ENCODE measurements at regions not wholly inside any gene's neighbourhood (a gene's known extent, or its start where the extent isn't known, plus 50 kb on each side); places are given as distances from the start of the nearest gene placed in this dataset.

GRCh38 chrX:34299451-34299967 lies 167.4 kb upstream of the FAM47A start:
- no peaks in the 10 kb centered on the region for H3K9me3 Mint-ChIP-seq
- no peak for ATAC-seq (ENCODE audit: low read depth)
- DNase-seq = no peak
- no peaks in the 10 kb centered on the region for H3K27me3 Mint-ChIP-seq
- no peak for TF ChIP-seq CTCF (IDR thresholded peaks at IDR 0.05)
- intact Hi-C loops (cut with micrococcal nuclease) = no loop called here
- no peak overlapping the region for H3K4me3 Mint-ChIP-seq
- H3K27ac Mint-ChIP-seq = no peak overlapping the region
- no peaks in the 10 kb centered on the region for H3K36me3 Mint-ChIP-seq (ENCODE audit: low read depth)
- POLR2A ChIA-PET = no interaction called here
- CTCF ChIA-PET = no interaction called here
- H3K4me1 Mint-ChIP-seq = no peaks in the 10 kb centered on the region

GRCh38 chrX:34294665-34295064 lies 162.6 kb upstream of the FAM47A start:
- DNase-seq (no peak), ATAC-seq (ENCODE audit: low read depth) (no peak)
- no peaks in the 10 kb centered on the region for H3K36me3 Mint-ChIP-seq (ENCODE audit: low read depth)
- intact Hi-C loops (cut with micrococcal nuclease) = no loop called here
- CTCF ChIA-PET = no interaction called here
- no peak overlapping the region for H3K27ac Mint-ChIP-seq
- H3K27me3 Mint-ChIP-seq = no peaks in the 10 kb centered on the region
- POLR2A ChIA-PET = no interaction called here
- H3K4me3 Mint-ChIP-seq = no peak overlapping the region
- H3K4me1 Mint-ChIP-seq = no peaks in the 10 kb centered on the region
- H3K9me3 Mint-ChIP-seq = no peaks in the 10 kb centered on the region
- no peak for TF ChIP-seq CTCF (IDR thresholded peaks at IDR 0.05)

GRCh38 chrX:34288782-34289181 lies 156.7 kb upstream of the FAM47A start:
- Mint-ChIP-seq H3K4me3 (no peak overlapping the region), H3K9me3 (no peaks in the 10 kb centered on the region), H3K4me1 (no peaks in the 10 kb centered on the region), H3K27ac (no peak overlapping the region), H3K27me3 (no peaks in the 10 kb centered on the region), H3K36me3 (ENCODE audit: low read depth) (no peaks in the 10 kb centered on the region)
- no peak for DNase-seq
- POLR2A ChIA-PET = no interaction called here
- CTCF ChIA-PET = no interaction called here
- no peak for TF ChIP-seq CTCF (IDR thresholded peaks at IDR 0.05)
- intact Hi-C loops (cut with micrococcal nuclease) = no loop called here
- ATAC-seq (ENCODE audit: low read depth) = no peak

DNA sequence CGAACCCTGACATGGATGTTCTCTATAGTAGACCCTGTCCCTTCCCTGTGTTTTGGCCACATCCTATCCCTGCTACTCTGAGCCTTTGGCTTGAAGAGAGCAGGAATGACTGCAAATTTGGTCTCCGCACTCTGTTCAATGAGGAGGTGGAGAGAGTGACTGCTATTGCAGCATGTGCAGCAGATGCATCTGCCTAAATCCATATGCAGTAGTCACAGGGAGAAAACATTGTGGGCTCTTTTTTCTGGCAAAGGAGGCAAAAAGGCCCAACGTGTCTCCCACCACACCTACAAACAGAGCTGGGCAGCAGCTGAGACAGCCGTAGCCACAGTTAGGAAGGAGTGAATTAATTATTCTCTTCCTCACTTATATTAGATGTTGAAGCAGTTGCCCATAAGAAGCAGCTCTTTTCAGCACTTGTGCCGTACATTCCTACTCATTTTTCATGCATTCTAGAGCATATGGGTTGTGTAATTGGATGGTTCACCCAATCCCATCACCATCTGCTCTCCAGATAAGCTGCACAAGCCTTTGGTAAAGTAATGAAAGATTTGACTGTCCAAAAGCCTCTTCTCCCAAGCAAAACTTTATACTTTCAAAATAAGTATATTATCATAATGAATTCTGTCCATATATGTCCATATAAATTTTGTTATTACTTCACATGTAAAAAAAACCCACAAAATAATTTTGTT lies 147.9 kb upstream of the FAM47A start:
- no peaks in the 10 kb centered on the region for H3K36me3 Mint-ChIP-seq (ENCODE audit: low read depth)
- TF ChIP-seq CTCF (IDR thresholded peaks at IDR 0.05) = no peak
- ATAC-seq (ENCODE audit: low read depth) = no peak
- intact Hi-C loops (cut with micrococcal nuclease) = no loop called here
- H3K4me1 Mint-ChIP-seq = no peaks in the 10 kb centered on the region
- no peak overlapping the region for H3K4me3 Mint-ChIP-seq
- ChIA-PET CTCF (no interaction called here), POLR2A (no interaction called here)
- H3K27ac Mint-ChIP-seq = no peak overlapping the region
- no peaks in the 10 kb centered on the region for H3K9me3 Mint-ChIP-seq
- H3K27me3 Mint-ChIP-seq = no peaks in the 10 kb centered on the region
- no peak for DNase-seq

GRCh38 chrX:34275699-34276098 lies 143.6 kb upstream of the FAM47A start:
- no peak overlapping the region for H3K27ac Mint-ChIP-seq
- intact Hi-C loops (cut with micrococcal nuclease) = no loop called here
- H3K4me1 Mint-ChIP-seq = no peaks in the 10 kb centered on the region
- no peak overlapping the region for H3K4me3 Mint-ChIP-seq
- DNase-seq = no peak
- no peaks in the 10 kb centered on the region for H3K36me3 Mint-ChIP-seq (ENCODE audit: low read depth)
- no peaks in the 10 kb centered on the region for H3K27me3 Mint-ChIP-seq
- ChIA-PET POLR2A (no interaction called here), CTCF (no interaction called here)
- no peak for TF ChIP-seq CTCF (IDR thresholded peaks at IDR 0.05)
- H3K9me3 Mint-ChIP-seq = no peaks in the 10 kb centered on the region
- ATAC-seq (ENCODE audit: low read depth) = no peak

Measured in activated B cell treated with CpG ODN at 0.5 μM for 24 hours (primary cell).